ENCODE measurements at regions not wholly inside any gene's neighbourhood (a gene's known extent, or its start where the extent isn't known, plus 50 kb on each side); places are given as distances from the start of the nearest gene placed in this dataset.
"Not testable (repeated sequence)": the region's sequence is repeated elsewhere in the genome, so short reads cannot be mapped to it uniquely, and the experiment has no call there.

DNA sequence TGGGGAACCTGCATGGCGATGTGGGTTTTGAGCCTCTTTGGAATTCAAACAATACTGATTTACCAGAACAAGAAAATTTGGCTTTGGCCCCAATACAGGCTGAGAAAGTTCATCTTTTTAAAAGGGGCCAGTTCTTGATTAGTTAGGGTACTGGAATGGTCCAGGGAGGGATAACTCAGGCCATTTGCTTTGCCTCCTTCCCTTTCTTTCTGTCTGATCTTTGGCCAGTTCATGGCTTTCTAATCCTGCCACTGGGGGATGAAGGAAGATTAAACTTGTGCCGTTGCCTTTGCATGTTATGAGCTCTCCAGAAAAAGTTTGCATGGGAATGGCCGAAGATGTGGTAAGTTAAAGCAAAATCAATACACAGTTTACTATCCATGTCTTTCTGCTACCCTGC is 78.4 kb downstream of the ADAMTS15 start:
- DNase-seq: no peak

DNA sequence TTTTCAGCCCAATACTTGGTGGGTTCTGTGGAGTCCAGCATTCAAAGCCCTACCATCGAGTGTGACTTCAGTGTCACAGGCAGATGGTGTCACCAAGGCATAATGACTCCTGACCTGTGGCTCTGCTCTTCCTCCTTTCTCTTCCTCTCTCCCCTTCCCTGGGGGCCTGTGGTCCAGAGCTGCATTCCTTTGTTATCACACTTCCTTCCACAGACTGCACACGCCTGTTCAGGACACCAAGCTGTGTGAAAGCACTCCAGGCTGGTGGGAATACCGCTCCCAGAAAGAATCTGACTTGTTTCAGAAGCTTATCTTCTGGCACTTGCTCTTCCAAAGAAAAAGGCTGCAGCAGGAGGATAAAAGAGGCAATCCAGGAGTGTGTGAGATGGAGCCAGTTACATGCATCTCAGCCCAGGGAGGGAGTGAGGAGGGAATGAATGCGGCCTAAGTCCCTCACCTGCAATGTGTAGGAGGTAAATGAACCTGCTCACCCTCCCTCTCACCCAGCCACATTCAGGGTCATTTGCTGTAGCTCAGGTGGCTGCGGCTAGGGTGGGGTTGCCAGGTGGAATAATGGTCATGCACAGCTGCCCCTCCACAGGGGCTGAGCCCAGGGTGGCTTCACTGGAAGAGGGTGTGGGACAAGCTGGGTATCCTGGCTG is 79.3 kb downstream of the ADAMTS15 start:
- DNase-seq: no peak

DNA sequence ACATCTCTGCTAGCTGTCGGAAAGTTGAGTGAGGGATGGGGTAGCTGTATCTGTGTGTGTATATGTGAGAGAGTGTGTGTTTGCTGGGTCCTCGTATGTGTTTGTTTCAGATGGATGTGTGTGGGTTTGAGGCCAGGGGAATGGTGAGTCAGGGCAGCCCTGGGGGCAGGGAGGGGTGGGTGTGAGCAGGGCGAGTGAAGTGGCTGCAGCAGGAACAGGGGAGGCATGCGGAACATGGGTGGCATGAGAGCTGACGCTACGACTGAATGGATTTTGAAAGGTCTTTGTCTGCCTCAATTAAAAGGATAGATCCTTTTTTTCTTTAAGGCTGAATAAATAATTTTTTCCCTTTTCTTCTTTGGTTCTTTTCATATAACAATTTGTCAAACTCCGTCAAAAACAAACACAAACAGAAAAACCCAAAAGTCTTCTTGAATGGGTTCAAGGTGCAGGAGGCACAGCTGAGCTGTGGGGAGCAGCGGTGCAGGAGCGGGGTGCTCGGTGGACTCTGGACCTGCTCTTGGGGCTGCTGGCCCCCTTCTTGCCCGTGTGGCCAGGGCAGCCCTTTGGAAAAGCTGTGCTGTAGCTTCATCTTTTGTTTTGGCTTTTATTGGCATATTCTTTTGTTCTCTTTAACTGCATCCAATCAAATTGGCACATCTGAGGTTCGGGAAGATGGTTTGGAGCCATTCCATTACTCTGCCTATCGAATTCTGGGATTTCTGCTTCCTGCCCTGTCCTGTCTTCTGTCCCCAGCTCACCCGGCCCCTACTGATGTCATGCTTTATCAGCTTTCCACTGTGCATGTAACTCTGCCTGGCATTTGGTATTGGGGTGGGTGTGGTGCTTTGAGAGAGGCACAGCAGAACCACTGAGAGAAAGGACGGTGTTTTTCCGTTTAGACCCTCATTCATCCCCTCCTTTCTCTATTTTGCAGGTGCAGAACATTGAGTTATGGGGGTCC is 80.1 kb downstream of the ADAMTS15 start:
- DNase-seq: no peak

DNA sequence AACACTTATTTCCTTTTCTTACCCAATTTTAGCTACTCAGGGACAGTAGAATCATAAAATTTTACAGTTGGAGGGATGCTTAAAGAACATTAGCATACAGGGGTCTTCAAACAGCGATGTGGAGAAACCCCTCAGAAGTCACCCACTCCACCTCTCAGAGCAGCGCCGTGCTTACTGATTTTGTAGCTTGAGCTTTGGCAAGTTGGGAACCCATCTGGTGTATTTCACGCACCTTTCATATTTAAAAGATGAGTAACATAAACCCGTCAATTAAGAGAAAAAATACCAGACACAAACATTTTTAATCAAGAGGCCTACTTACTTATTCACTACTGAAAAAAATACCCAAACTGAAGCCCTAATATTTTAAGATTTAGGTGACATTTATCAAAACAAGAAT is 80.9 kb downstream of the ADAMTS15 start:
- DNase-seq: no peak

DNA sequence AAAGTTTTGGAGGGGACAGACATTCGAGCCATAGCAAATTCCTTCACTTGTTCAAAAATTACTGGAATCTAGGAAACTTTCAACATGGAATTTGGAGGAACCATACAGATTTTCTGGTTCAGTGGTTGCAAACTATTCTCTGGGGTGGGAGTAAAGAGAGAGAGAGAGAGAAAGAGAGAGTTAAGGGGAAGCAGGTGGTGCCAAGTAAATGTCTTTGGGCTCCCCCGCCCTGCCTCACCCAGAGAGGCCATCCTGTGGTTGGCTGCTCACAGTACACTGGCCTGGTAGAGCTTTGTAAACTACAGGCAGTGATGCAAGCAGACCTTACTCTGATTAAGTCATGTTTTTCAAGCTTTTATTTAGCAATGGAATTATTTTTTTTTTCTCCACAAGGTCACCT is 82.6 kb downstream of the ADAMTS15 start:
- no peak for DNase-seq

DNA sequence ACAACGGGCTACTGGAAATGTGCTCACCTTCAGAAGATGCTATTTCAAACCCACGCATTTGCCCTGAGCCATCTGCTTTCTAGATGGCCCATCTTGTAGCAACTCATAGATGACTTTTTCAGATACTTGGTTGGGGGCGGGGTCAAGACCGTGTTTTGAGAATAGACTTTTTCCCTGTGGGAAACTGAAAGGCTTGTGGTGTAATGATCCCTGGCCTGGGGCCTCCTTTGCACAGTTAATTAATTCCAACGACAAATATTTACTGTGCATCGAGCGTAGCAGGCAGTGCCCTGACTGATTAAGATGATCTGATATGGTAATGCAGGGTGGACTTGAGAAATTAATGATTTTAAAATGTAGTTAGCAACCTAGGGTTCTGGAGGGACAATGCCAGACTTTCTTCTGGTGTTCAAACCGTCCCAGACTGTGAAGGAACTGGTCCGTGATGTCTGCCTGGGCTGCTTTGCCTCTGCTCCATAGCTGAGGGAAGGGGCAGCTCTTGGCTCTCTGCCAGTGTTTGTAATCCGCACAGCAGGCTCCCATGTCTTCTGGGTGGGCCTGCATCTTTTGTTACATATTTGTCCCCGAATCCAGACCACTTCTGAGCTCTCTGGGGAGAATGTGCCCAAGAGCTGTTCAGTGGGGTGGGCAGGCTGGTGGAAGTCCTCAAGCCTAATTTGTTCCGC is 84.8 kb downstream of the ADAMTS15 start:
- no peak for DNase-seq

DNA sequence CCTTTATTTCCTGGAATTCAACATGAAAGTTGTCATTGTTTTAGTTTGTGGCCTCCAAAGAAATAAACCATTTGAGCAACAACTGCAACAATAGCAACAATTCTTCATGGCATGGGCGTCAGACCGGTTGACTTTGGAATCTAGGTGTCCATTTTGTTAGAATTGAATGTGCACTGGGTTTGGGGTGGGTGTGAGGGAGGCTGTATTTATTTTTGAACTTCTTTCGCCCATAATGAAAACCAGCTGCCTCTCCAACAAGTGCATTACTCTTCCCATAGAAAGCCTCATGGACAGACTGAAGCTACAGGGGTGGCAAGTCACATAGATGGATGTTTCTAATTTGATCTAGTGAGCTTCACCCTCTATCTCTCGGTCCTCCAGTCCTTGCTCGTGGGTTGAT is 85.4 kb downstream of the ADAMTS15 start:
- no peak for DNase-seq

DNA sequence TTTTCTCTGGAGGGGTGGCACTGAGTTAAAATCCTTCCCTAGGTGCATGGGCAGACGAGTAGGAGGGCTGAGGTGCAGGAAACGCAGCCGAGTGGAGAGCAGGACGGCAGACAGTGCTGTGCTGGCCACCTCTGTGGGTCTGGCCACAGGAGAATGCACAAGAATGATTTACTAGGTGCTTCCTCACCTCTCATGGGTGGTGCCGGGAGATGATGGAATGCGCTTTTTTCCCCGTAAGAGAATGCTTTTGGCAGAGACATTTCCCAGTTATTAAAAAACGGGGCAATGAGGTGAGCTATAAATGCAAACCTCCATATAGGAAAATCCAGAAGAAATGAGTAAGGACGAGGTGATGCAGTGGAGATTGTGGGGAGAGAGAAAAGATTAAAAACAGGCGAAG is 86.1 kb downstream of the ADAMTS15 start:
- DNase-seq: no peak

DNA sequence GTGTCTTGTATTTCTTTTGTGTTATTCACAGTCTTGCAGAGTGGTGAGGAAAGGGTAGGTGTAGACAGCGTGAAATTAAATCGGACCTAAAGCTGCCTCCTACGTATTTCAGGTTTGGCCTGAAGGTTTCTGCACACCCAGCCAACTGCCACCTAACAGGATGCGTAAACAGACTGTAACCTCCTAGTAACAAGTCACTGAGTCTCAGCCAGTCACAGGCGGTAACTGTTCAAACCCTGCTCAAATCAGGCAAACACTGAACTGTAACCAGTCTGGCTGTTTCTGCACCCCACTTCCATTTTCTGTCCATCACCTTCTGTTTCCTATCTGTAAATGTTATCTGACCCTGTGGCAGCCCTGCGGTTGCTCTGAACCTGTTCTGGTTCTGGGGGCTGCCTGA is 87.1 kb downstream of the ADAMTS15 start:
- no peak for DNase-seq

DNA sequence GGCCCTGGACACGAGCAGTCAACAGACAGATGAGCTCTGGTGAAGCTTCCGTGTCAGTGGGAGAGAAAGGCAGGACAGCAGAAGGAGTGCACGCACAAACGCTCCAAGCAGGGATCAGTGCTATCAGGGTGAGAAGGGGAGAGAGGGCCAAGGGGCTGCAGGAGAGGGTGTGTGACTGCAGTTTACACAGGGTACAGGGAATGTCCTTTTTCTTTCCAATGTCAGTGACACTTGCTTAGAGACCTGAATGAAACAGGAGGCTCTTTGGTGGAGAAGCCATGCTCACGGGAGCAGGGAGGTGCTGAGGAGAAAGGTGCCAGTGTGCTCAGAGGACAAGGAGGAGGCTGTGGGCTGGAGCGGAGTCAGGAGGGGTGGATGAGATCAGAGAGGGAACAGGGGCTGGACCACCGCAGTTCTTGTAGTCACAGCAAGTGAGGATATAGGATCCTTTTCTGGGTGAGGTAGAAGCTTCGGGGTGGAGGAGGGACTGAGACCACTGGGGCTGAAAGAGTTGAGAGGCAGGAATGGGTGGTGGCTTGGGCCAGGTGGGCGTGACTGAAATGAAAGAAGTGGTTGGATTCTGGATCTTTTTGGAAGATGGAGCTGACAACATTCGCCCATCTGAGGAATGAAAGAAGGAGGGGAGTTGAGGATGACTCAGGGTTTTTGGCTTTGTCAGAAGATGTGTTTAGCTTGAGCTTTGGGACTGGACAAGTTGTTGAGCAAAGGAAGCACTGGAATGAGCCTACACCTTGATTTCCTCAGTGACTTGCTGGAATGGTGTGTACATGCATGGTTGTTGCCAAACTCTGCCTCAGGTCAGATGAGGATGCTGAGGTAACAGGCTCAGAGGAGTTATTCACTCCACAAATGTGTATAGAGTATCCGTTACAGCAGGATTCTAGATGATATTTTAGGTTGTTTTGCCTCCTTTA is 87.9 kb downstream of the ADAMTS15 start:
- DNase-seq: no peak

DNA sequence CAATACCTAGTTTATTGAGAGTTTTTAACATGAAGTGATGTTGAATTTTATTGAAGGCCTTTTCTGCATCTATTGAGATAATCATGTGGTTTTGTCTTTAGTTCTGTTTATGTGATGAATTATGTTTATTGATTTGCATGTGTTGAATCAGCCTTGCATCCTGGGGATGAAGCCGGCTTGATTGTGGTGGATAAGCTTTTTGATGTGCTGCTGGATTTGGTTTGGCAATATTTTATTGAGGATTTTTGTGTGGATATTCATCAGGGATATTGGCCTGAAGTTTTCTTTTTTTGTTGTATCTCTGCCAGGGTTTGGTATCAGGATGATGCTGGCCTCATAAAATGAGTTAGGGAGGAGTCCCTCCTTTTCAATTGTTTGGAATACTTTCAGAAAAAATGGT is 91.2 kb downstream of the ADAMTS15 start:
- not testable (repeated sequence) for DNase-seq

DNA sequence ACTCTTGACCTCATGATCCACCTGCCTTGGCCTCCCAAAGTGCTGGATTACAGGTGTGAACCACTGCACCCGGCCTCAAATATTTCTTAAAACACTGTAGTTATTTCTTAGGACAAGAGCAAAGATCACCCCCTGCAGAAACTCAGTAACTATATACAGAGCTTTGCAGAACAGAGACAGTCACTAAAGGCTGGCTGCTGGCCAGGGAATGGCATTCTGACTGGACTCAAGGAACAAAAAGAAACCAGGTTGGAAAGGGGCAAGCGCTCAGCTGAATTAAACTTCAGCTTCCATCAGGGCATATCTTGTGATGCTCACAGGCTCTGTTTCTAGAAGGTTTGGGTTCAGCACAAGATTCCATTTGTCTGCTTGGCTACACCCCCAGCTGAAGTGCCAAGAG is 95.8 kb downstream of the ADAMTS15 start:
- DNase-seq: no peak

DNA sequence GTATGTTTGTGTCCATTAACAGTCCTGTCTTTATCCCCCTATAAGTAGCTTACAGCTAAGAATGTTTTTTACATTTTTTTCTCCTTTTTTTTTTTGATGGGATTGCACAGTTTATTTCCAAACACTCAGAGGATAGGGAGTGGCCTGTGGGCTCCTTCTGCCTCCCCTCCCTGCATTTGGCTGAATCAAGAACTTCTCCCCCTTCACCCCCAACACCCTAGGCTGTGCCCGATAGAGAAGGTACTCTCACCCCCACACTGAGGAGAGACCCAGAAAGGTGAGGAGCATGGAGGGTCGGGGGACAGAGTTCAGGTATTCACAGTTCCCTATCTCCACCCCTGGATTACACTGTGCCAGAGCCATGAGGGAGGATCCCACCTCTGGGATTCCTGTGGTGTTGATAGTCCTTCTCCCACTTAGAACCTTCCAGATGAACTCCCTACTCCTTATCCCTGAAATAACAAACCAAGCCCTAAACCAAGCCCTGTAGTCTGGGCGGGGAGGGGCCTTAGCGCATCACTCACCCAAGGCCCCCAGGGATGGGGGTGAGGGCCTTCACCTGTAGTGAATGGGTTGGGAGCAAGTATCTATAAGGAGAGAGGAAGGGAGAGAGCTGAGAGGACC is 97.1 kb downstream of the ADAMTS15 start:
- DNase-seq: no peak

DNA sequence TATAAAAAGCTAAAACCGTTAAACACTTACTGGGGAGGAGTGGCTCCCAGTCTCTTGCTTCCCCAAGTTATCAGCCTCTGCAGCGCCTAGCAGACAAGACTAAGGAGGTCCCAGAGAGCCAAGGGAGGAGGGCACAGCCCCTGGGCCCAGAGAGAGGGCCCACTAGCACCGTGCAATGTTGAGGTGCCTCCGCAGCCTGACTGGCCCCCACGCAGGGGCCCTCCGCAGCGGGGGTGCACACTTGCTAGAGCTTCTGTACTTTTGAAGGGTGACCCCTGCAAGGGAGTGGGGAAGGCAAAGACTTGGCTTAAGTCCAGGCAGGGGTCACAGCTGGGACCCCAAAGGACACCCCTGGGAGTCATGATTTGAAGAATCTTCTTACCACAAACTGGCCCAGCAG is 98.0 kb downstream of the ADAMTS15 start:
- no peak for DNase-seq

DNA sequence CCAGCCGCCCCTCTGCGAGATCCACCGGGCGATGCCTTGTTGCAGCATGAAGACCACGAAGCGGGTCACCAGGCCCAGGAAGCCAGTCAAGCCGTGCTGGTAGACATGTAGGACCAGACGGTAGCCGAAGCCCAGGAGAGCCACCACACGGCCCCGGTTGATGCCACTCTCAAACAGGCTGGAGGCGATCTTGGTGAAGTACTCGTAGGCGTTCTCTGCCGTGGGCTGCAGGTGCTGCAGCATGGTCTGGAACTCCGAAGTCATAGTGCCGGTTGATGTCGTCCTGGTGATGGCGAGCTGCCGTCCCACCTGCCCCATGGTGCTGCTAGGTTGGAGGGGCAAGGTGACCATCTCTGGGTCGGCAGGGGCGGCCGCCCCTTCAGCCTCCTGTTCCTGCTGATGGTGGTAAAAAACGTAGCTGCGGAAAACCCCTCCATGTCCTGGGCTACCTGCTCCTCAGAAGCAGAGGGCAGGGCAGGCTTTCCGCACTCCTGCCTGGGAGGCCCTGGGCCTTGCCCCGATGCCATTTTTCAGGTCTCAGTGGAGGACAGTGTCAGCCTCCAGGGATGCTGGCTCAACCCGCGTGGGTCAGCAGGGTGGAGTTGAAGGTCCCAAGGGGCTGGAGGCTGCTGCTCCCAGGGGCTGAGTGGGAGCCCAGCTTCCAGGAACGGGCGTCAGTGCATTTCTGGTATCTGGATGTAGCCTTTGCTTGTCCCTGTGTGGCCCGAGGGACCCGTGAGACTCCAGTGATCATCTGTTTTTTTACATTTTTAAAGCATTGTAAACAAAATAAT is 98.7 kb downstream of the ADAMTS15 start:
- DNase-seq: no peak

DNA sequence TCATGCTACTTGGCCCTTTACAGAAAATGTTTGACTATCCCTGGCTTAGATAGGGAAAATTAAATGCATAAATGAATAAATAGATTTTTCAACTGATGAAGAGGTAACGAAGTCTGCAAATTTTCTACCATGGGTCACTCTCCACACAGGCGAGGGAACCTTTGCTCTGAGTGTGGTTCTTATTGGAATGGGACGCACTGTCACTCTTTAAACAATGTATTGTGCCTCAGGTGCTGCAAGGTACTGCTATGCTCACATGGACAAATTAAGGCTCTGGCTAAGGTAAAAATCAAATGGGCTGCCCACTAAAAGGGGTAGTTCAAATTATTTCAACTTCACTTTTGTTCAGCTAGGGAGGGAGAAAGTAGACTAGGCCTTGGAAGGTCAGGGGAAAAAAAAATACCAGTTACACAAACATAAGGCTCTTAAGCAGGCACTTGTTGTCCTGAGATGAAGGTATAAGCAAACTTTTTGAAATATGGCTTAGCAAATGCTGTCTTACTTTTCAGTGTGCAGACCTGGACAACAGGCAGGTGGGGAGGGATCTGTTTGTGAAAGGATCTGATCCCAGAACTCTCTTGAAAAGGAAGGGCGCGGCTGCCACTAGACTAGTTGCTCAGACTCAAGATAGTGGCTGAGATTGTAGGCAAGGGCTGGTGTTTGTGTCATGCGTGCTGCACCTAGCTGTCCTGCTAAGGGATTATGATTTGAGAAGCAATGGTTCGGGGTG is 99.5 kb downstream of the ADAMTS15 start:
- no peak for DNase-seq

DNA sequence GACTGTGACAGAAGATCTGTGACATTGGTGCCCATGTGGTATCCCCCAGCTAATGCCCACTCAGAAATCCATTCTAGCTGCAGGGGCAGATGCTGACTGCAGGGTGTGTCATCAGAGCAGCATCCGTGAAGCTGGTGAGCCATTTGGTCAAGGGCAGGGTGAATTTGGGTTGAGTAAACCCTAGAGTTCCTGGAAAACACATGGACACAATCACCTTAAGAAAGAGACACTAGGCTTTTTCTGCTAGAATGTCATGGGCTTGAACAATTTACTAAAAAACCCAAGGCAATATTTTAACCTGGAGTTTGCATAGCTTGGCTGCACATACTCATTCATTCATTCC is 100.0 kb downstream of the ADAMTS15 start:
- DNase-seq: no peak

DNA sequence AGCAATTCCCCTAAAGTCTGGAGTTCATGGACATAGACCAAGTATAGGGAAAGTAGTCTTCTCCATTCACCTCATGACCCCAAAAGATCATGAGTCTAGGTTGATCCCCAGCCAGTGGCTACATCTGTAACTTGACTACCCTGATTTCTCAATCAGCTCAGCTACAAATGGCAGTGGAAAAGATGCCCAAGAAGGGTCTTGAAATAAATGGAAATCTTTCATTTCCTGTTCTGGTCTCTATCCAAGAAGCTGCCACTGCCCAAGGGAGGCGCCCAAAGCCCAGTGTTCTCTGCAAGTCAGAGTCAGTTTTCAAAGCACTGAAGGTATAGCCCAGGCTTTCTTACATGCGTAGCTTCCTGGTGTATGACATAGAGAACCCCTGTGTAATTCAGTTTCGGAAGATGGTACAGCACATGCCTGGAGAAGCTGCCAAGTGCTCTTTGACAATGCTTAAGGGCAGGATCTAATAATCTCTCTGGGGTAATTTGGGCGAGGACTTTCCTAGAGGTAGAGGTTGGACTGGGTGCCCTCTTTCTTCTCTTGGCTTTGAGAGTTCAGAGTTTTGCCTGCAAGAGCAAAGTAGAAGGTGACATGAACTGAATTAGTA is 101.1 kb downstream of the ADAMTS15 start:
- no peak for DNase-seq

DNA sequence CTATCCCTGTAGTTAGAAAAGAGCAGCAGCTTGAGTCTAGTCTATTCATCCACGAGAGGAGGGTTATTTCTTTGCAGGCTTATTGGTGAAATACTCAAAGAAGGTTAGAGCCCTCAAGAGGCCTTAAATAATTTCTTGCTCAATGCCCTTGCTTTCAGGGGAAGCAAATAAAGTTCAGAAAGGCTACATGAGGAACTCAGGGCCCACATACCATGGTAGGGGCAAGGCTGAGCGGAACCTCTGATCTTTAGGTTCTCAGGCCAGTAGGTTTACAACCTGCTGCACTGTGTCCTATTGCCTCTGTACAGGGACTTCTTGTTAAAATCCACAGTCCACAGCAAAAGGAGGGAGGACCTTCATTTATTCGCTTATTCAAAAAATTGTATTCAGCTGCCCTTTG is 101.7 kb downstream of the ADAMTS15 start:
- no peak for DNase-seq

DNA sequence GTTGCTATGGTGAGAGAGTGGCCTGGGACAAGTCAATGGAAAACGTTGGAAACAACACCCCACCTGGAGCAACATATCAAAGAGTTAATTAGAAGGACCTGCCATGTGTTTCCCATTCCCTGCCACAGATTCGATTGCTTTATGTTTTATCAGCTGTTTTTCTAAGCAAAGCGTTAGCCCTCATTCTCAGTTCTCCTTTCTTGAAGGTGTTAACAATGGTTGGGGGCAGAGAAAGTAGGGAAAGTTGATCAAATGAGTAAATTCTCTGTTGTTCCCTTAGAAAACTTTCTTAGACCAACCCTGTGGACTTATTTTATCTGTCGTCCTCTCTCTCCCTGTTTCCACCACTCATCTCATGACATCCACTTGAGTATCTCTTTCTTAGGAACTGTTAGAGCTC is 102.5 kb downstream of the ADAMTS15 start:
- no peak for DNase-seq
